NCI-H2196 treated with DMSO at 0.1 percent for 48 hours (cell line): ENCODE measurements at regions not wholly inside any gene's neighbourhood (a gene's known extent, or its start where the extent isn't known, plus 50 kb on each side); places are given as distances from the start of the nearest gene placed in this dataset.
"Not testable (repeated sequence)": the region's sequence is repeated elsewhere in the genome, so short reads cannot be mapped to it uniquely, and the experiment has no call there.

Experiments
- DNase-seq: peaks from one replicate; lab custom pipeline; 2025; ENCODE audit not compliant: unreplicated experiment; lab: John Stamatoyannopoulos, UW

GRCh38 chr21:14757533-14758327 lies 211.6 kb upstream of the SAMSN1 start:
- DNase-seq = no peak

DNA sequence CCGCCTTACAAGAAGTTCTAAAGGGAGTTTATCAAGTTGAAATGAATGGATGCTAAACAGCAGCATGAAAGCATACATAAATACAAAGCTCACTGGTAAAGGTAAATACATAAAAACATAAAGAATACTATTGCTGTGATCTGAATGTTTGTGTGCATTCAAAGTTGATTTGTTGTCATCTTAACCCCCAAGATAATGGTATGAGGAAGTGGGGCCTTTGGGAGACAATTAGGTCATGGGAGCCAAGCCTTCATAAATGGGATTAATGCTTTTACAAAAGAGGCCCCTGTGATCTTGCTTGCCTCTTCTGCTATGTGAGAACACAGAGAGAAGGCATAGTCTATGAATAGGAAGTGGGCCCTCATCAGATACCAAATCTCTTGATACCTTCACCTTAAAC lies 209.0 kb upstream of the SAMSN1 start:
- DNase-seq = no peak

DNA sequence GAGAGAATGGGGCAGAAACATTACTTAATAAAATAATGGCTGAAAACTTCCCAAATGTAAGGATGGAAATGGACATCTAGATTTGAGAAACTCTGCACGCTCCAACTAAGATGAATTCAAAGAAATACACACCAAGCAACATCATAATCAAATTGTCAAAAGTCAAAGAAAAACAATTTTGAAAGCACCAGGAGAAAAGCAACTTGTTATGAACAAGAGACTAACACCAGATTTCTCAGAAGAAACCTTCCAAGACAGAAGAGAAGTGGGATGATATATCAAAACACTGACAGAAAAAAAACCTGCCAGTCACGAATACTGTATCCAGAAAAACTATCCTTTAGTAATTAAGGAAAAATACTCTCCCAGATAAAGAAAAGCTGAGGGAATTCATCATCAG lies 208.6 kb upstream of the SAMSN1 start:
- DNase-seq = no peak

DNA sequence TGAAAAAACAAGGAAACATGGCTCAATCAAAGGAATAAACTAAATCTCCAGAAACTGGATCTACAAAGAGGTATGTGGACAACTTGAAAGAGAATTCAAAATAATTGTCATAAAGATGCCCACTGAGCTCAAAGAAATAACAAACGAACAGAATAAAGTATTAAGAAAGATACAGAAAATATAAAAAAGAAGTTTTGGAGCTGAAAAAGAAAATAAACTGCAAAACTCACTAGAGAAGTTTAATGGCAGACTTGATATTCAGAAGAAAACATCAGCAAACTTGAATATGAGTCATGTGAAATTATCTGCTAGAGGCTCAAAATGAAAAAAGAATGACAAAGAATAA lies 208.1 kb upstream of the SAMSN1 start:
- DNase-seq = no peak

- DNase-seq = no peak
Observed at GRCh38 chr21:14753466-14754258, 207.5 kb upstream of the SAMSN1 start.

GRCh38 chr21:14753069-14753465 lies 207.0 kb upstream of the SAMSN1 start:
- DNase-seq = no peak

- no peak for DNase-seq
Observed at GRCh38 chr21:14752345-14752909, 206.3 kb upstream of the SAMSN1 start.

GRCh38 chr21:14751602-14752344 lies 205.7 kb upstream of the SAMSN1 start:
- DNase-seq = no peak

DNA sequence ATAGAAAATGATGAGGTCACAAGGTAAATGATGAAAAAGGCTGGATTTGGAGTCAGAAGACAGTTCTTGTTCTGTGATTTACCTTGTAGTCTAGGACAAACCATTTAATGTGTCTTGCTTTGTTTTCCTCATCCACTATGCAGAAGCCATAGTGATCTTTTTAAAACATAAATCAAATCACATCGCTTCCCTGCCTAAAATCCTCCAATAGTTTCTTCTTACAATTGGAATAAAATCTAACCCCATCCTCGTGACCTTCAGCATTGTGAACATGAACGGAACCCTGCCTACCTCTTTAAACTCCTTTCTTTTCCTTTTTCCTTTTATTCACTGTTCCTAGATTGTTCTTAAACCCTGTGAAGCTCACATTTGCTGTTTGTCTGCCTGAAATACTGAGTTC lies 204.9 kb upstream of the SAMSN1 start:
- DNase-seq = no peak

DNA sequence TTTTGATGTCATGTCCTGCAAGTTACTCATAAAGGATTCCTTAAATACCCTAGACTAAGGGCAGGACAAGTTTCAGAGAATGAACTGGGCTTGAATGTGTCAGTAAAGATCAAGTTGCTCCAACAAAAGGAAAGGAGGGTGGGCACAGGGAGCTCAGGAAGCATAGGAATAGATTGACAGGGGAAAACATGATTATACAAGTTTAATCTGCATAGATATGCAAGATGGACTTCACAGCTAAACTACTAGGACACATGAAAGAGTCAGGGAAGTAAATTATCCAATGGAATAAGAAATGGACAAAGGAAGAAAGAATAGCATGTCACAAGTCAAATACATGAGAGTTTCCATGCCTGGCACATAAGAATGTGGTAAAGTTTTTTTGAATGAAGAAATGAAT lies 203.9 kb upstream of the SAMSN1 start:
- DNase-seq = no peak

DNA sequence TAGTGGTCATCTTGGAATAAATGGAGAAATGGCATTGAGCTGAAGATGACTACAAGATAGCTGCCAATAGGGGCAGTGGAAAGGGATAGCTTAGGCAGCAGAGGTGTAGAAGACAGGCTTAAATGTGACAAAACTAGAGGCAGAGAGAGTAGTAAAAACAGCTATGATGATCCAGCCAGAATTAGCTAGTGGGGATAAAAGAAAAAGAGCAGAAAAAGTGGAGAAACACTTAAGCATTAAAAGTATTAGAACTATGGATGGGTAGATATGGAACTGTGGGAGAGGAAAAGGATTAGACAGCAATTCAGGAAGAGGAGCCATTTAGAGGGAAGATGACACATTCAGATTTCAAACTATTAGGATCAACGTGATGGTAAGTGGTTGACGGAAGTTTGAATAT lies 202.5 kb upstream of the SAMSN1 start:
- no peak for DNase-seq

DNA sequence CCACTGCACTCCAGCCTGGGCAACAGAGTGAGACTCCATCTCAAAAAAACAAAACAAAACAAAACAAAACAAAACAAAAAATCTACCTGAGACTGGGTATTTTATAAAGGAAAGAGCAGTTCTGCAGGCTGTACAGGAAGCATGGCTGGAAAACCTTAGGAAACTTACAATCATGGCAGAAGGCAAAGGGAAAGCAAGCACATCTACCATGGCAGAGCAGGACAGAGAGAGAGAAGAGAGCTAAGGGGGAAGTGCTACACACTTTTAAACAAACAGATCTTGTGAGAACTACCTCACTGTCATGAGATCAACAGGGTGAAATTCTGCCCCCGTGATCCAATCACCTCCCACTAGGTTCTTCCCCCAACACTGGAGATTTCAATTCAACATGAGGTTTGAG lies 198.3 kb upstream of the SAMSN1 start:
- DNase-seq = no peak

DNA sequence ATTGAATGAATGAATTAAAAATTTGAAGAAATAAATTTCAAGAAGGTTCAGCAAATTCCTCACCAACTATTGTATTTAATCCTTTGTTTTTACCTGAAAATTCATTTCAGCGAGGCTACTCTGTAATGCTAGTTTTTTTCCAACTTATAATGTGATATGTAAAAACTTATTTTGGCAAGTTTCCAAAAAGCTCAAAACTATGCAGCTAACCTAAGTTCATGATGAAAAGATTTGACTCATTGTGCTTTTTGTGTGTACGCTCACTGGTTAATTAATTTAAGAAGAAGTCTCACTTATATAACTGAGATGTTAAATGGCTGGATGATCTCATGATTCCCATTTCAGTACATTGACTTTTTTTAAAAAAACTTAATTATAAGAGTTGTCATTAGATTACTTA lies 196.0 kb upstream of the SAMSN1 start:
- DNase-seq = no peak

GRCh38 chr21:14741256-14741655 lies 195.1 kb upstream of the SAMSN1 start:
- no peak for DNase-seq

DNA sequence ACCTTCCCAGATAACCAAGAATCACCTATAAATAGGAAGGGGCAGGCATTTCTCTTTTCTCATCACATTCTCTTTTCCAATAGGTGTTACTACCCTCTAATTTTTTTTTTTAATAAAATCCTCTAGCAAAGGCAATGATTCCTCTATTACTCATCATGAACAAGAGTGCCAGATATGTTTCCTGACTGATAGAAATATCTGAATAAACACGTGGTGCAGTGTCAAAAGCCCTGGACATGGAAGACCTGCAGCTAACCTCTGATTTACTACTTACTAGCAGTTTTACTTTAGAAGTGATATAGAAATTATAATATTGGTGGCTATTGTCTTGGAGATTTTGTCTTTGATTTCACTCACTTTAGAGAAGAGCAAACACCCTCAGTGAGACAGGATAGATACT lies 194.6 kb upstream of the SAMSN1 start:
- no peak for DNase-seq

DNA sequence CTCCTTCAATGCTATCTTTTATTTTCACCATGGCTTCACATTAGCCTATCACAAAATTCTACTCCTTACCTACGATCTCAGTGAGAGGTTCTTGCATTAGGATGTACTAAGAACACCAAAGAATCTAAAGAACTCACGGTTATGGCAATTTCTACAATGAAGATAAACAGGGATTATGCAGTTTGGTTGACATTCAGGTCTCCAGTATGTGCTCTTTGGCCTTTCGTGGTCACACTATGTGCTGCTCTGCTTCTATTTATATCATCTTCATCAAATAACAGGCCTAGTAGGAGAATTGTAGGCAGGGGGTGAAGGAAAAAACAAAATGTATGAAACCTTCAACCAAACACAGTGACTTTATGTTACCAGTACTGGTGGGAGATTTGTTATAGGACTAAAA lies 194.0 kb upstream of the SAMSN1 start:
- DNase-seq = no peak

GRCh38 chr21:14739590-14739989 lies 193.5 kb upstream of the SAMSN1 start:
- DNase-seq = no peak

- not testable (repeated sequence) for DNase-seq
Observed at GRCh38 chr21:14738576-14738975, 192.5 kb upstream of the SAMSN1 start.

DNA sequence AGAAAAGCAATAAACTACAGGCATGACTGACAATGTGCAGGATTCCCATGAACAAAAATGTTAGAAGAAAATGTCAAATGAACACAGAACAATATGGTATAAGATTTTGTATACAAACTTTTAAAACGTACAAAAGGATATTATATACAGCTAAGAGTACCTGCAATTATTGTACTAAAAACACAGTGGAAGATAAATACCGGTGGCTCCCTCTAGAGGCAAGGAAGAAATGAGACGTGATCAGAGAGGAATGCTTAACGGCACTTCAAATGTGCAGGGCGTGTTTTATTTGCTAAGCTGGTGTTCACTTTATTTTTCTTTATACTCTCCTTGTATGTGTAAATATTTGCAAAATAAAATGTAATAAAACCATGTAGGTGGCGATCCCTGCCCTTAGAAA lies 191.8 kb upstream of the SAMSN1 start:
- DNase-seq = no peak

DNA sequence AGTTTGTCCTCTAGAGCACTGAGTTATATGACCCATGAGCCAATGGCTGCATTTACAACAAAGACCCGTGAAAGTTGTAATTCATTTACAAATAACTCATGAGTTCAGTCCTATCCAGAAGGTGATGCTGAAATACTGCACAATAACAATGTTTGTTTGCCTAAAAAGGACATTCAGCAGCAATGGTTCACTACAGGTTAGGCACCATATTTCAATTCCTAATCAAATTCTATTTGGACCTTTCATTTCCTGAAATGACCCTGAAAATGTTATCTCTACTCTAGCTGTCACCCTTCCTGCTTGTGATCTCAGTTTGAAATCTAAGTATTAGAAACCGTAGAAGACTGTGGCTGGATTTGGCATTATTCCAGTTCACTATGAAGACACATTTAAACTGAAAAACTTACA lies 191.2 kb upstream of the SAMSN1 start:
- no peak for DNase-seq

GRCh38 chr21:14736672-14737071 lies 190.6 kb upstream of the SAMSN1 start:
- DNase-seq = no peak

GRCh38 chr21:14736162-14736561 lies 190.0 kb upstream of the SAMSN1 start:
- no peak for DNase-seq
